ENCODE measurements at regions not wholly inside any gene's neighbourhood (a gene's known extent, or its start where the extent isn't known, plus 50 kb on each side); places are given as distances from the start of the nearest gene placed in this dataset.

- CTCF ChIA-PET = no interaction called here
Observed at GRCh38 chr5:121033334-121033733, 569.2 kb downstream of the PRR16 start.

More at GRCh38 chr5:121033334-121033733, 569.2 kb downstream of the PRR16 start:
- no peaks in the 10 kb centered on the region for H3K36me3 ChIP-seq (ENCODE audit: control insufficient read depth in 1 of 2, insufficient read depth in 2 of 2, low read length in 2 of 2)
- no peaks in the 10 kb centered on the region for H3K9me2 ChIP-seq (ENCODE audit: insufficient read depth)
- intact Hi-C loops (cut with micrococcal nuclease) = no loop called here
- H3K4me2 ChIP-seq (ENCODE audit: low read length) = no peak overlapping the region
- ChIA-PET POLR2A (no interaction called here), RAD21 (ENCODE audit: low non-redundant PET in 1 of 2, low total read pairs in 2 of 2, uncharacterized antibody in 2 of 2, unreplicated experiment in 2 of 2) (no interaction called here)
- no peaks in the 10 kb centered on the region for H3K4me1 ChIP-seq (ENCODE audit: control insufficient read depth in 1 of 2, insufficient read depth in 2 of 2, low read length in 2 of 2)
- no peak overlapping the region for H3K9ac ChIP-seq (ENCODE audit: low read length)
- no peak overlapping the region for H2AFZ ChIP-seq (ENCODE audit: low read depth, low read length, poor library complexity, severe bottlenecking)
- H3K27me3 ChIP-seq (ENCODE audit: insufficient read depth, low read length) = no peaks in the 10 kb centered on the region
- ATAC-seq (no peak), DNase-seq (ENCODE audit: low read depth, low spot score) (no peak)
- TF ChIP-seq CTCF (IDR thresholded peaks at IDR 0.05 in 2 of 3, conservative IDR thresholded peaks at IDR 0.05 in 1 of 3; ENCODE audit: borderline replicate concordance in 1 of 3, insufficient read depth in 1 of 3, low read depth in 2 of 3, low read length in 2 of 3) = no peak
- TF ChIP-seq CEBPB (IDR thresholded peaks at IDR 0.05; ENCODE audit: low read depth) = no peak
- TF ChIP-seq ELF1 (IDR thresholded peaks at IDR 0.05; ENCODE audit: borderline replicate concordance, low read depth) = no peak
- TF ChIP-seq EZH2 (IDR thresholded peaks at IDR 0.05) = no peak
- TF ChIP-seq MAX (IDR thresholded peaks at IDR 0.05) = no peak
- TF ChIP-seq SRF (IDR thresholded peaks at IDR 0.05; ENCODE audit: low read depth) = no peak
- no peak for TF ChIP-seq POLR2AphosphoS5 (IDR thresholded peaks at IDR 0.05; ENCODE audit: low read depth, low read length)
- no peak for TF ChIP-seq REST (IDR thresholded peaks at IDR 0.05; ENCODE audit: low read depth)
- no peak for TF ChIP-seq JUND (IDR thresholded peaks at IDR 0.05)
- TF ChIP-seq ZFX (IDR thresholded peaks at IDR 0.05) = no peak
- no peak for TF ChIP-seq POLR2A (IDR thresholded peaks at IDR 0.05; ENCODE audit: borderline replicate concordance, extremely low read depth, insufficient read depth, insufficient read length)
- TF ChIP-seq ZBTB33 (IDR thresholded peaks at IDR 0.05; ENCODE audit: extremely low read depth, insufficient replicate concordance, low read length) = no peak
- TF ChIP-seq EGR1 (IDR thresholded peaks at IDR 0.05; ENCODE audit: low read depth) = no peak
- no peak for TF ChIP-seq RAD21 (IDR thresholded peaks at IDR 0.05; ENCODE audit: low read depth)
- TF ChIP-seq FOSL1 (IDR thresholded peaks at IDR 0.05; ENCODE audit: low read depth) = no peak
- TF ChIP-seq TCF7L2 (IDR thresholded peaks at IDR 0.05; ENCODE audit: borderline replicate concordance, extremely low read depth, insufficient read depth, insufficient read length) = no peak
- no peak for TF ChIP-seq SP1 (IDR thresholded peaks at IDR 0.05; ENCODE audit: low read depth)
- no peaks in the 10 kb centered on the region for H3K9me3 ChIP-seq (ENCODE audit: control insufficient read depth in 1 of 2, insufficient read depth in 1 of 2, low read depth in 1 of 2, low read length in 2 of 2)
- no peak overlapping the region for H3K4me3 ChIP-seq (replicated peaks in 1 of 2; ENCODE audit: low read depth in 1 of 2, low read length in 2 of 2)
- H3K27ac ChIP-seq (ENCODE audit: low read depth, low read length) = no peak overlapping the region
- H4K20me1 ChIP-seq (ENCODE audit: insufficient read depth) = no peaks in the 10 kb centered on the region
- BruUV-seq (replicated peaks) = no TSS peak
- no peaks in the 10 kb centered on the region for H3K79me2 ChIP-seq (ENCODE audit: insufficient read depth, low read length)

All from HCT116 (cell line).